Tibial nerve (tissue), 3 donors: ENCODE measurements at regions not wholly inside any gene's neighbourhood (a gene's known extent, or its start where the extent isn't known, plus 50 kb on each side); places are given as distances from the start of the nearest gene placed in this dataset.

ENCODE experiments used
- CTCF ChIP-seq, 5 experiments: fragments of 200-600 bp in 3 of 5; fragments of 450-650 bp in 2 of 5; sonication (generic) in 3 of 5; IDR thresholded peaks; one replicate each; pipeline ENCODE4 v1.5.1; 2016 to 2019; ENCODE audit warnings: antibody characterized with exemption in 5 of 5, mild to moderate bottlenecking in 3 of 5, moderate library complexity in 2 of 5
- POLR2A ChIP-seq, 2 donors: fragments of 450-650 bp; IDR thresholded peaks; one replicate each; pipeline ENCODE4 v1.6.1; 2017; ENCODE audit warnings: antibody characterized with exemption in 2 of 2, mild to moderate bottlenecking in 2 of 2, moderate library complexity in 2 of 2

GRCh38 chr2:107380912-107381311 lies 445.8 kb upstream of the RGPD4 start:
- TF ChIP-seq CTCF (IDR thresholded peaks at IDR 0.05) (no peak), POLR2A (IDR thresholded peaks at IDR 0.05) (no peak)
